IMR-90 (cell line): ENCODE measurements at regions not wholly inside any gene's neighbourhood (a gene's known extent, or its start where the extent isn't known, plus 50 kb on each side); places are given as distances from the start of the nearest gene placed in this dataset.
A peak's percentile ranks its signal among the peaks of the same experiment; 100 is the strongest.

Source experiments
- ATAC-seq: fragments of 200-7000 bp; cut with Tn5 transposase; 2 replicates; pipeline ENCODE4 v1.9.1; 2020; ENCODE audit warnings: low read depth, mild to moderate bottlenecking, moderate library complexity
- BruUV-seq: library from RNA; stranded (reverse); fragments of 400-500 nt; replicated peaks from 2 replicates; lab custom pipeline; 2021; lab: Mats Ljungman, UMichigan
- CTCF ChIA-PET: fragments of 300-600 bp; formaldehyde crosslinking; extraction: SDS; loops from one replicate; lab custom pipeline; 2021; ENCODE audit warnings: antibody characterized with exemption; lab: Yijun Ruan, JAX
- POLR2A ChIA-PET: fragments of 300-600 bp; sonication (Branson Sonifier 250); formaldehyde crosslinking; loops from one replicate; lab custom pipeline; 2022; ENCODE audit warnings: antibody characterized with exemption; ENCODE audit not compliant: unreplicated experiment; lab: Charles Lee
- DNase-seq: peaks from one replicate; pipeline ENCODE4 v3.0.0; 2013
- H2AFZ ChIP-seq: replicated peaks from 2 replicates; pipeline ENCODE3; 2013; ENCODE audit warnings: low read length, mild to moderate bottlenecking; ENCODE audit not compliant: poor library complexity
- H2AK5ac ChIP-seq: 2 replicates; pipeline ENCODE4 v1.6.1; 2013; ENCODE audit warnings: low read depth, low read length, inconsistent platforms
- H2AK9ac ChIP-seq: replicated peaks from 2 replicates; pipeline ENCODE3; 2013; ENCODE audit warnings: mild to moderate bottlenecking, low read depth, low read length, moderate library complexity; ENCODE audit not compliant: poor library complexity
- H2BK120ac ChIP-seq: 2 replicates; pipeline ENCODE4 v1.6.1; 2013; ENCODE audit warnings: low read depth, low read length, inconsistent platforms
- H2BK15ac ChIP-seq: 3 replicates; pipeline ENCODE4 v1.6.1; 2013; ENCODE audit warnings: low read depth, low read length, inconsistent platforms
- H2BK20ac ChIP-seq: 2 replicates; pipeline ENCODE4 v1.6.1; 2013; ENCODE audit warnings: low read depth, mild to moderate bottlenecking, inconsistent platforms, low read length, moderate library complexity
- H2BK5ac ChIP-seq: 2 replicates; pipeline ENCODE4 v1.6.1; 2013; ENCODE audit warnings: mild to moderate bottlenecking, low read depth, low read length, inconsistent platforms; ENCODE audit not compliant: poor library complexity, severe bottlenecking
- H3K14ac ChIP-seq: replicated peaks from 2 replicates; pipeline ENCODE4 v1.6.1; 2013; ENCODE audit warnings: low read depth, low read length, inconsistent platforms
- H3K18ac ChIP-seq: 2 replicates; pipeline ENCODE4 v1.6.1; 2013; ENCODE audit warnings: low read depth, low read length, control low read depth
- H3K23ac ChIP-seq: 2 replicates; pipeline ENCODE4 v1.6.1; 2013; ENCODE audit warnings: low read depth, low read length, inconsistent platforms
- H3K27ac ChIP-seq: 2 replicates; pipeline ENCODE4 v1.5.1; 2013; ENCODE audit warnings: mild to moderate bottlenecking, control low read depth, low read length; ENCODE audit not compliant: insufficient read depth
- H3K27me3 ChIP-seq: 2 replicates; pipeline ENCODE4 v1.6.1; 2013; ENCODE audit warnings: low read length; ENCODE audit not compliant: control insufficient read depth, insufficient read depth
- H3K36me3 ChIP-seq: 2 replicates; pipeline ENCODE4 v1.6.1; 2013; ENCODE audit warnings: low read length, mixed read lengths; ENCODE audit not compliant: control insufficient read depth, insufficient read depth
- H3K4ac ChIP-seq: 2 replicates; pipeline ENCODE4 v1.6.1; 2013; ENCODE audit warnings: low read depth, low read length, inconsistent platforms
- H3K4me1 ChIP-seq: 2 replicates; pipeline ENCODE4 v1.6.1; 2013; ENCODE audit warnings: low read length, mixed read lengths; ENCODE audit not compliant: control insufficient read depth, insufficient read depth
- H3K4me2 ChIP-seq: 2 replicates; pipeline ENCODE4 v1.6.1; 2013; ENCODE audit warnings: low read depth, mild to moderate bottlenecking, control low read depth, low read length, moderate library complexity
- H3K4me3 ChIP-seq: 2 replicates; pipeline ENCODE4 v1.5.1; 2013; ENCODE audit warnings: low read depth, mild to moderate bottlenecking, control low read depth, low read length, moderate library complexity; ENCODE audit not compliant: insufficient read depth
- H3K56ac ChIP-seq: 2 replicates; pipeline ENCODE4 v1.6.1; 2013; ENCODE audit warnings: low read length, inconsistent platforms; ENCODE audit not compliant: insufficient read depth; ENCODE audit errors: extremely low read depth
- H3K79me1 ChIP-seq, 2 experiments: 2 replicates each; pipeline ENCODE4 v1.6.1; 2013; ENCODE audit warnings: low read length in 2 of 2, inconsistent platforms in 1 of 2, low read depth in 1 of 2
- H3K9ac ChIP-seq: 2 replicates; pipeline ENCODE4 v1.6.1; 2013; ENCODE audit warnings: low read depth, low read length, control low read depth
- H3K9me1 ChIP-seq: 2 replicates; pipeline ENCODE4 v1.6.1; 2013; ENCODE audit warnings: low read length, inconsistent platforms; ENCODE audit not compliant: insufficient read depth
- H3K9me3 ChIP-seq: 2 replicates; pipeline ENCODE4 v1.6.1; 2013; ENCODE audit warnings: low read length; ENCODE audit not compliant: control insufficient read depth, insufficient read depth
- H4K20me1 ChIP-seq: 2 replicates; pipeline ENCODE4 v1.6.1; 2013; ENCODE audit warnings: low read length, inconsistent platforms; ENCODE audit not compliant: insufficient read depth
- H4K5ac ChIP-seq: 2 replicates; pipeline ENCODE4 v1.6.1; 2013; ENCODE audit warnings: mild to moderate bottlenecking, low read depth, low read length, control low read depth
- H4K8ac ChIP-seq, 2 experiments: 2 replicates each; pipeline ENCODE4 v1.6.1; 2013; ENCODE audit warnings: low read depth in 2 of 2, low read length in 2 of 2, control low read depth in 1 of 2, inconsistent platforms in 1 of 2
- H4K91ac ChIP-seq: 2 replicates; pipeline ENCODE4 v1.6.1; 2013; ENCODE audit warnings: low read depth, low read length, inconsistent platforms; ENCODE audit not compliant: insufficient read depth
- BHLHE40 ChIP-seq: fragments of 150-350 bp; IDR thresholded peaks from 2 replicates; pipeline ENCODE4 v1.6.1; 2016; ENCODE audit warnings: mild to moderate bottlenecking, low read depth, low read length
- CEBPB ChIP-seq: IDR thresholded peaks from 2 replicates; pipeline ENCODE4 v1.6.1; 2012; ENCODE audit warnings: low read depth, low read length, improper control_type of control experiment
- CHD1 ChIP-seq: IDR thresholded peaks from 2 replicates; pipeline ENCODE4 v1.6.1; 2012; ENCODE audit warnings: low read depth, low read length, improper control_type of control experiment
- ELK1 ChIP-seq: fragments of 150-350 bp; IDR thresholded peaks from 2 replicates; pipeline ENCODE4 v1.6.1; 2016; ENCODE audit warnings: low read depth, mild to moderate bottlenecking, low read length, moderate library complexity, borderline replicate concordance
- FOS ChIP-seq: fragments of 150-350 bp; IDR thresholded peaks from 2 replicates; pipeline ENCODE4 v1.6.1; 2016; ENCODE audit warnings: low read depth, low read length
- MAFK ChIP-seq: IDR thresholded peaks from 2 replicates; pipeline ENCODE4 v1.6.1; 2012; ENCODE audit warnings: low read depth, low read length, improper control_type of control experiment
- MAZ ChIP-seq: IDR thresholded peaks from 2 replicates; pipeline ENCODE4 v1.6.1; 2012; ENCODE audit warnings: low read depth, mild to moderate bottlenecking, low read length, improper control_type of control experiment, moderate library complexity, borderline replicate concordance
- MXI1 ChIP-seq: IDR thresholded peaks from 2 replicates; pipeline ENCODE4 v1.6.1; 2012; ENCODE audit warnings: low read depth, mild to moderate bottlenecking, low read length, moderate library complexity, borderline replicate concordance
- NFE2L2 ChIP-seq: fragments of 150-350 bp; IDR thresholded peaks from 2 replicates; pipeline ENCODE4 v1.6.1; 2016; ENCODE audit warnings: low read depth, mild to moderate bottlenecking, low read length
- POLR2A ChIP-seq: IDR thresholded peaks from 2 replicates; pipeline ENCODE4 v1.6.1; 2012; ENCODE audit warnings: mild to moderate bottlenecking, low read depth, low read length
- RAD21 ChIP-seq: IDR thresholded peaks from 2 replicates; pipeline ENCODE4 v1.6.1; 2012; ENCODE audit warnings: low read length, improper control_type of control experiment
- RCOR1 ChIP-seq: IDR thresholded peaks from 2 replicates; pipeline ENCODE4 v1.6.1; 2012; ENCODE audit warnings: mild to moderate bottlenecking, low read length, improper control_type of control experiment; ENCODE audit not compliant: insufficient replicate concordance
- RFX5 ChIP-seq: IDR thresholded peaks from 2 replicates; pipeline ENCODE4 v1.8.0; 2012; ENCODE audit warnings: low read depth, mild to moderate bottlenecking, low read length, moderate library complexity
- SMC3 ChIP-seq: fragments of 150-350 bp; IDR thresholded peaks from 2 replicates; pipeline ENCODE4 v1.6.1; 2016; ENCODE audit warnings: low read depth, mild to moderate bottlenecking, antibody characterized with exemption, low read length, moderate library complexity
- USF2 ChIP-seq: fragments of 150-350 bp; IDR thresholded peaks from 2 replicates; pipeline ENCODE4 v1.6.1; 2017; ENCODE audit warnings: mild to moderate bottlenecking, antibody characterized with exemption, low read length, low read depth
- WGBS, 2 experiments: methylation state at CpG; one replicate each; pipeline versions ENCODE4 v1.1.5 to v1.1.7; 2013; ENCODE audit warnings: missing lambda C conversion rate in 2 of 2; ENCODE audit not compliant: insufficient read length in 1 of 2; ENCODE audit errors: extremely low coverage in 2 of 2; 5-methylcytosine and 5-hydroxymethylcytosine counted together
- dilution Hi-C: fragments of 300-500 bp; cut with HindIII; formaldehyde crosslinking; loops from one replicate; pipeline ENCODE4 v1.14.3; 2018; ENCODE audit warnings: low sequenced_read_pairs; ENCODE audit not compliant: unreplicated experiment
- in situ Hi-C: fragments of 300-500 bp; cut with MboI; formaldehyde crosslinking; loops from 3 replicates; pipeline ENCODE4 v1.14.3; 2019; ENCODE audit warnings: low sequenced_read_pairs, inconsistent platforms, mixed read lengths
- intact Hi-C: fragments of 100-400 bp; cut with micrococcal nuclease; formaldehyde crosslinking; loops from 2 replicates; pipeline ENCODE4 v1.10.0; 2022

GRCh38 chr1:9441451-9442133 is 97.7 kb upstream of the SLC25A33 start:
- in situ Hi-C loops (no loop called here), dilution Hi-C loops (no loop called here), intact Hi-C loops (no loop called here)
- Histone ChIP-seq H3K4me1 (peaks cover 24% of the 10 kb centered on the region), H4K5ac (no peak overlapping the region), H3K14ac (no peak overlapping the region), H2BK20ac (peak overlapping the region; percentile 54), H3K4me3 (no peak overlapping the region), H2AFZ (no peak overlapping the region), H2BK120ac (peak overlapping the region; percentile 51), H3K56ac (no peak overlapping the region), H2BK5ac (no peak overlapping the region), H3K27ac (no peak overlapping the region), H3K36me3 (no peaks in the 10 kb centered on the region), H3K23ac (no peak overlapping the region), H3K18ac (no peak overlapping the region), H3K4ac (peak overlapping the region; percentile 8), H4K20me1 (no peaks in the 10 kb centered on the region), H3K9ac (no peak overlapping the region), H3K9me1 (peaks cover 42% of the 10 kb centered on the region), H4K91ac (peak overlapping the region; percentile 32; the same call in 1 of the 2 replicates), H2AK5ac (no peak overlapping the region), H2AK9ac (no peak overlapping the region), H2BK15ac (no peak overlapping the region), H4K8ac (peak overlapping the region in 1 of 2 experiments; percentile 10; a peak in 1 of 4 replicates), H3K27me3 (no peaks in the 10 kb centered on the region), H3K9me3 (no peaks in the 10 kb centered on the region), H3K79me1 (no peaks in the 10 kb centered on the region), H3K4me2 (no peak overlapping the region)
- TF ChIP-seq ELK1 (no peak), RFX5 (no peak), MAFK (no peak), NFE2L2 (no peak), SMC3 (no peak), RCOR1 (no peak), MXI1 (no peak), MAZ (no peak), FOS (no peak), USF2 (no peak), CHD1 (no peak), POLR2A (no peak), BHLHE40 (no peak), CEBPB (no peak), RAD21 (no peak)
- no TSS peak for BruUV-seq
- 90% methylated on average over 4 of the region's 20 CpGs; no CpG with 5 or more reads in 1 of the 2 experiments for WGBS, 2 experiments
- DNase-seq (no peak), ATAC-seq (no peak)
- ChIA-PET POLR2A (no interaction called here), CTCF (interaction anchor here (0.8 kb wide), 1 partner anchor 14 kb away, joined by 3 read pairs; no protein-coding TSS in a partner anchor)
